ENCODE measurements at regions not wholly inside any gene's neighbourhood (a gene's known extent, or its start where the extent isn't known, plus 50 kb on each side); places are given as distances from the start of the nearest gene placed in this dataset.

- no peak for TF ChIP-seq CHD7 (IDR thresholded peaks at IDR 0.05; ENCODE audit: insufficient replicate concordance, low read length)
Measured at GRCh38 chr6:91865889-91866288, 1279.0 kb upstream of the MAP3K7 start (continued).

Measured in H1 (cell line).